Kidney (tissue), 13 donors: ENCODE measurements at regions not wholly inside any gene's neighbourhood (a gene's known extent, or its start where the extent isn't known, plus 50 kb on each side); places are given as distances from the start of the nearest gene placed in this dataset.

ENCODE experiments used
- DNase-seq, 5 donors: peaks; one replicate each; pipeline ENCODE4 v3.0.0-alpha.2; 2013 to 2020
- FAIRE-seq: peaks from 2 replicates; lab custom pipeline; 2012; peaks lifted over from hg19 to GRCh38; lab: Jason Lieb, UNC
- H3K27ac ChIP-seq, 2 donors: one replicate each; pipeline ENCODE4 v1.7.0; 2013; ENCODE audit warnings: low read depth in 2 of 2, low read length in 2 of 2, inconsistent platforms in 1 of 2
- H3K27me3 ChIP-seq: one replicate; pipeline ENCODE4 v1.7.1; 2013; ENCODE audit warnings: low read length, inconsistent platforms; ENCODE audit not compliant: control insufficient read depth, insufficient read depth
- H3K36me3 ChIP-seq, 3 donors: one replicate each; pipeline versions ENCODE4 v1.7.0 to v1.7.1; 2013; ENCODE audit warnings: low read length in 3 of 3, control low read depth in 1 of 3, inconsistent platforms in 1 of 3; ENCODE audit not compliant: insufficient read depth in 3 of 3, control insufficient read depth in 2 of 3
- H3K4me1 ChIP-seq, 3 donors: one replicate each; pipeline versions ENCODE4 v1.7.0 to v1.7.1; 2013; ENCODE audit warnings: low read length in 3 of 3, inconsistent platforms in 1 of 3, low read depth in 1 of 3; ENCODE audit not compliant: control insufficient read depth in 2 of 3, insufficient read depth in 2 of 3
- H3K4me3 ChIP-seq, 3 donors: one replicate each; pipeline versions ENCODE4 v1.7.0 to v1.8.1; 2013; ENCODE audit warnings: low read length in 3 of 3, control low read depth in 1 of 3, inconsistent platforms in 1 of 3
- H3K9ac ChIP-seq, 3 donors: one replicate each; pipeline versions ENCODE4 v1.7.0 to v1.7.1; 2013; ENCODE audit warnings: low read length in 3 of 3, control low read depth in 1 of 3, inconsistent platforms in 1 of 3
- H3K9me3 ChIP-seq, 3 donors: one replicate each; pipeline versions ENCODE4 v1.7.0 to v1.7.1; 2013; ENCODE audit warnings: low read length in 3 of 3, control low read depth in 1 of 3, inconsistent platforms in 1 of 3; ENCODE audit not compliant: control insufficient read depth in 2 of 3, insufficient read depth in 1 of 3
- intact Hi-C: fragments of 100-400 bp; cut with DNase I; formaldehyde crosslinking; loops from one replicate; pipeline ENCODE4 v1.11.1; 2022
- TF ChIP-seq, protein P1 (sequence below): IDR thresholded peaks from 3 replicates; pipeline ENCODE4 v1.5.1; 2012; ENCODE audit warnings: mild to moderate bottlenecking, moderate library complexity, borderline replicate concordance; ENCODE audit not compliant: insufficient read depth; ENCODE audit errors: extremely low read depth
- donor health status: control.
- donor health status: control.
- donor health status: control.
- donor health status: control.
- donor health status: control.
- donor health status: DM: yes; HTN: yes; CAD: no.
- donor health status: Normal renal cell carcinoma (clear cell type).

DNA sequence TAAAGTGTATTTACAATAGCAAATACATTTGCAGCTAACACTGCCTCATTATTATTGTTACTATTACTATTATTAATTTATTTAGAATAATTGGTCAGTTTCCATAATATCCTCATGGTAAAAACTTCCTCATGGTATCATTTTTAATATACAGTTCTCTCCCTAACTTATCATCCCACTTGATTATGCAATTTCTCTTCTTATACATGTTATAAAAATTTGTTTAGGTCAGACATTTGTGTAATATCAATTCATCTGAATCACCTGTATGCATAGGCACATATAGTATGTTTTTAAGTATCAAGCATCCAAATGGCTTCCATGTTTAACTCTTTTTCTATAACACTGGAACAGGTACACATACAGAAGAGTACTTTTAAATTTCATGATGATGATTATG is 210.8 kb upstream of the STARD13 start:
- H3K4me1 ChIP-seq, result peaks cover 0 to 9% (median 3%) of the 10 kb centered on the region in 3 donors
- no peak overlapping the region for H3K27ac ChIP-seq
- FAIRE-seq (no peak), DNase-seq (no peak)
- H3K36me3 ChIP-seq, result no peaks in the 10 kb centered on the region
- no peaks in the 10 kb centered on the region for H3K27me3 ChIP-seq
- TF ChIP-seq, protein P1, sequence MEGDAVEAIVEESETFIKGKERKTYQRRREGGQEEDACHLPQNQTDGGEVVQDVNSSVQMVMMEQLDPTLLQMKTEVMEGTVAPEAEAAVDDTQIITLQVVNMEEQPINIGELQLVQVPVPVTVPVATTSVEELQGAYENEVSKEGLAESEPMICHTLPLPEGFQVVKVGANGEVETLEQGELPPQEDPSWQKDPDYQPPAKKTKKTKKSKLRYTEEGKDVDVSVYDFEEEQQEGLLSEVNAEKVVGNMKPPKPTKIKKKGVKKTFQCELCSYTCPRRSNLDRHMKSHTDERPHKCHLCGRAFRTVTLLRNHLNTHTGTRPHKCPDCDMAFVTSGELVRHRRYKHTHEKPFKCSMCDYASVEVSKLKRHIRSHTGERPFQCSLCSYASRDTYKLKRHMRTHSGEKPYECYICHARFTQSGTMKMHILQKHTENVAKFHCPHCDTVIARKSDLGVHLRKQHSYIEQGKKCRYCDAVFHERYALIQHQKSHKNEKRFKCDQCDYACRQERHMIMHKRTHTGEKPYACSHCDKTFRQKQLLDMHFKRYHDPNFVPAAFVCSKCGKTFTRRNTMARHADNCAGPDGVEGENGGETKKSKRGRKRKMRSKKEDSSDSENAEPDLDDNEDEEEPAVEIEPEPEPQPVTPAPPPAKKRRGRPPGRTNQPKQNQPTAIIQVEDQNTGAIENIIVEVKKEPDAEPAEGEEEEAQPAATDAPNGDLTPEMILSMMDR, result no peak
- no peak overlapping the region for H3K4me3 ChIP-seq
- no peak overlapping the region for H3K9ac ChIP-seq
- intact Hi-C loops, result no loop called here
- H3K9me3 ChIP-seq, result no peaks in the 10 kb centered on the region

GRCh38 chr13:33497146-33497845 is 211.7 kb upstream of the STARD13 start:
- Histone ChIP-seq H3K27ac (no peak overlapping the region), H3K4me1 (peaks cover 0 to 9% (median 3%) of the 10 kb centered on the region in 3 donors), H3K9me3 (no peaks in the 10 kb centered on the region), H3K36me3 (no peaks in the 10 kb centered on the region), H3K27me3 (no peaks in the 10 kb centered on the region), H3K4me3 (no peak overlapping the region), H3K9ac (no peak overlapping the region)
- intact Hi-C loops, result no loop called here
- TF ChIP-seq, protein P1, result no peak
- FAIRE-seq (no peak), DNase-seq (no peak)

DNA sequence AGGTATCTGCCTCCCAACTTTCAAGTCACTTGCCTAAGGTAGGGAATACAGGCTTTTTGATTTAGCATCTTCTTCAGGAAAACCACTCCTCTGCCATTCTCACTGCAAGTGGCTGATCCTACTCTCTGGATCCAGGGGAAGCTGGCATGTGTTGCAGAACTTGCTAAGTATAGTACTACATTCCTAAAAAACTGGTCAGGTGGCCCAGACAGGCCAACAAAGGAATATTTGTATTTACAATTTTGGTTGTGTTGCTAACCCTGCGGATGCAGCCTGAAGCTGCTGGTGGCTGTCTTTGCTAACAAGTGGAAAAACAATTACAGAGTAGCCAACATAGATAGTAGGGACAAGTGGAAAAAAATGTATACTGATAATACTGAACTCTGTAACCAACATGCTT is 222.5 kb upstream of the STARD13 start:
- Histone ChIP-seq H3K4me3 (no peak overlapping the region), H3K27me3 (no peaks in the 10 kb centered on the region), H3K27ac (no peak overlapping the region), H3K9ac (no peak overlapping the region), H3K9me3 (no peaks in the 10 kb centered on the region), H3K4me1 (peaks cover 0 to 2% (median 0%) of the 10 kb centered on the region in 3 donors), H3K36me3 (no peaks in the 10 kb centered on the region)
- no peak for FAIRE-seq
- TF ChIP-seq, protein P1, result no peak
- intact Hi-C loops, result no loop called here
- no peak for DNase-seq
